ENCODE measurements at regions not wholly inside any gene's neighbourhood (a gene's known extent, or its start where the extent isn't known, plus 50 kb on each side); places are given as distances from the start of the nearest gene placed in this dataset.

- no peaks in the 10 kb centered on the region for H3K9me3 ChIP-seq (replicated peaks; ENCODE audit: insufficient read depth, low read length)
- no peaks in the 10 kb centered on the region for H3K27me3 ChIP-seq (replicated peaks; ENCODE audit: insufficient read depth, low read length)
- no peak for DNase-seq
- no peaks in the 10 kb centered on the region for H3F3A ChIP-seq (ENCODE audit: insufficient read depth, low read length)
- H3K9me2 ChIP-seq (replicated peaks; ENCODE audit: insufficient read depth, low read length), result no peaks in the 10 kb centered on the region
- TF ChIP-seq EZH2phosphoT487 (IDR thresholded peaks at IDR 0.05; ENCODE audit: low read length) (no peak), EZH2 (optimal IDR thresholded peaks at IDR 0.05; ENCODE audit: low read depth, low read length) (no peak)
- TF ChIP-seq, protein P1, sequence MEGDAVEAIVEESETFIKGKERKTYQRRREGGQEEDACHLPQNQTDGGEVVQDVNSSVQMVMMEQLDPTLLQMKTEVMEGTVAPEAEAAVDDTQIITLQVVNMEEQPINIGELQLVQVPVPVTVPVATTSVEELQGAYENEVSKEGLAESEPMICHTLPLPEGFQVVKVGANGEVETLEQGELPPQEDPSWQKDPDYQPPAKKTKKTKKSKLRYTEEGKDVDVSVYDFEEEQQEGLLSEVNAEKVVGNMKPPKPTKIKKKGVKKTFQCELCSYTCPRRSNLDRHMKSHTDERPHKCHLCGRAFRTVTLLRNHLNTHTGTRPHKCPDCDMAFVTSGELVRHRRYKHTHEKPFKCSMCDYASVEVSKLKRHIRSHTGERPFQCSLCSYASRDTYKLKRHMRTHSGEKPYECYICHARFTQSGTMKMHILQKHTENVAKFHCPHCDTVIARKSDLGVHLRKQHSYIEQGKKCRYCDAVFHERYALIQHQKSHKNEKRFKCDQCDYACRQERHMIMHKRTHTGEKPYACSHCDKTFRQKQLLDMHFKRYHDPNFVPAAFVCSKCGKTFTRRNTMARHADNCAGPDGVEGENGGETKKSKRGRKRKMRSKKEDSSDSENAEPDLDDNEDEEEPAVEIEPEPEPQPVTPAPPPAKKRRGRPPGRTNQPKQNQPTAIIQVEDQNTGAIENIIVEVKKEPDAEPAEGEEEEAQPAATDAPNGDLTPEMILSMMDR (IDR thresholded peaks at IDR 0.05; ENCODE audit: low read length), result no peak
- no peak overlapping the region for H3K4me2 ChIP-seq (ENCODE audit: low read depth, low read length)
- no peak overlapping the region for H3K27ac ChIP-seq (ENCODE audit: low read length)
- no peaks in the 10 kb centered on the region for H3K79me2 ChIP-seq (ENCODE audit: low read length)
- H2AFZ ChIP-seq (ENCODE audit: low read length), result no peak overlapping the region
- no peaks in the 10 kb centered on the region for H3K4me1 ChIP-seq (ENCODE audit: low read length)
- no peak overlapping the region for H3K4me3 ChIP-seq (ENCODE audit: low read length)
- H4K20me1 ChIP-seq (ENCODE audit: insufficient read depth, low read length), result no peaks in the 10 kb centered on the region
- H3K36me3 ChIP-seq (replicated peaks; ENCODE audit: insufficient read depth, low read length), result no peaks in the 10 kb centered on the region
- H3K9ac ChIP-seq (ENCODE audit: low read length), result no peak overlapping the region
Observed at GRCh38 chr12:78696267-78696666, 168.3 kb upstream of the SYT1 start.

DNA sequence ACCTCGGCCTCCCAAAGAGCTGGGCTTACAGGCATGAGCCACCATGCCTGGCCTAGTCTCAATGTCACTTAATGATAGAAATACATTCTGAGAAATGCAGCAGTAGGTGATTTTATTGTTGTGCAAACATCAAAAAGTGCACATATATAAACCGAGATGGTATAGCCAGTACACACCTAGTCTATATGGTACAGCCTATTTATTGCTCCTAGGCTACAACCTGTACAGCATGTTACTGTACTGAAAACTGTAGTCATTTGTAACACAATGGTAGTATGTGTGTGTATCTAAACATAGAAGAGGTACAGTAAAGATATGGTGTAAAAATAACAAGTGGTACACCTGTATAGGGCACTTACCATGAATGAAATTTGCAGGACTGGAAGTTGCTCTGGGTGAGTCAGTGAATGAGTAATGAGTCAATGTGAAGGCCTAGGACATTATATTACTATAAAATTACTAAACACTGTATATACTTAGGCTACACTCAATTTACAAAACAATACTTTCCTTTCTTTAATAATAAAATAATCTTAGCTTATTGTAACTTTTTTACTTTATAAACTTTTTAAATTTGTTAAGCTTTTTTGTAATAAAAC is 166.7 kb upstream of the SYT1 start:
- Histone ChIP-seq H3K4me1 (ENCODE audit: low read length) (no peaks in the 10 kb centered on the region), H2AFZ (ENCODE audit: low read length) (no peak overlapping the region), H3K27me3 (replicated peaks; ENCODE audit: insufficient read depth, low read length) (no peaks in the 10 kb centered on the region), H3F3A (ENCODE audit: insufficient read depth, low read length) (no peaks in the 10 kb centered on the region), H3K9me3 (replicated peaks; ENCODE audit: insufficient read depth, low read length) (no peaks in the 10 kb centered on the region), H3K27ac (ENCODE audit: low read length) (no peak overlapping the region), H3K9me2 (replicated peaks; ENCODE audit: insufficient read depth, low read length) (no peaks in the 10 kb centered on the region), H3K9ac (ENCODE audit: low read length) (no peak overlapping the region), H4K20me1 (ENCODE audit: insufficient read depth, low read length) (no peaks in the 10 kb centered on the region), H3K36me3 (replicated peaks; ENCODE audit: insufficient read depth, low read length) (no peaks in the 10 kb centered on the region), H3K4me3 (ENCODE audit: low read length) (no peak overlapping the region), H3K79me2 (ENCODE audit: low read length) (no peaks in the 10 kb centered on the region), H3K4me2 (ENCODE audit: low read depth, low read length) (no peak overlapping the region)
- DNase-seq, result no peak
- TF ChIP-seq EZH2 (optimal IDR thresholded peaks at IDR 0.05; ENCODE audit: low read depth, low read length) (no peak), EZH2phosphoT487 (IDR thresholded peaks at IDR 0.05; ENCODE audit: low read length) (no peak)
- TF ChIP-seq, protein P1 (IDR thresholded peaks at IDR 0.05; ENCODE audit: low read length), result no peak

DNA sequence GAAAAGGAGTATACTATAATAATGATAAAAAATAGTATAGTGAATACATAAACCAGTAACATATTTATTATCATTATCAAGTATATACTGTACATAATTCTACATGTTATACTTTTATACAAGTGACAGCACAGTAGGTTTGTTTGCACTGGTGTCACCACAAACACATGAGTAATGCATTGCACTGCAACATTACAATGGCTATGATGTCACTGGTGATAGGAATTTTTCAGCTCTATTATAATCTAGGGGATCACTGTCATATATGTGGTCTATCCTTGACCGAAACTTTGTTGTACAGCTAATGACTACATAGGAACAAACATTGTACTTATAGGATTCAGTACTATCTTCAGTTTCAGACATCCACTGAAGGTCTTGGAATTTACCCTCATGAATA is 165.8 kb upstream of the SYT1 start:
- H3K27ac ChIP-seq (ENCODE audit: low read length), result no peak overlapping the region
- H3K9me3 ChIP-seq (replicated peaks; ENCODE audit: insufficient read depth, low read length), result no peaks in the 10 kb centered on the region
- no peaks in the 10 kb centered on the region for H3F3A ChIP-seq (ENCODE audit: insufficient read depth, low read length)
- H3K79me2 ChIP-seq (ENCODE audit: low read length), result no peaks in the 10 kb centered on the region
- TF ChIP-seq EZH2phosphoT487 (IDR thresholded peaks at IDR 0.05; ENCODE audit: low read length), result no peak
- TF ChIP-seq, protein P1 (IDR thresholded peaks at IDR 0.05; ENCODE audit: low read length), result no peak
- TF ChIP-seq EZH2 (optimal IDR thresholded peaks at IDR 0.05; ENCODE audit: low read depth, low read length), result no peak
- no peak overlapping the region for H3K4me3 ChIP-seq (ENCODE audit: low read length)
- DNase-seq, result no peak
- H3K4me1 ChIP-seq (ENCODE audit: low read length), result no peaks in the 10 kb centered on the region
- H3K9me2 ChIP-seq (replicated peaks; ENCODE audit: insufficient read depth, low read length), result no peaks in the 10 kb centered on the region
- H3K36me3 ChIP-seq (replicated peaks; ENCODE audit: insufficient read depth, low read length), result no peaks in the 10 kb centered on the region
- no peaks in the 10 kb centered on the region for H4K20me1 ChIP-seq (ENCODE audit: insufficient read depth, low read length)
- no peak overlapping the region for H3K4me2 ChIP-seq (ENCODE audit: low read depth, low read length)
- H3K27me3 ChIP-seq (replicated peaks; ENCODE audit: insufficient read depth, low read length), result no peaks in the 10 kb centered on the region
- H3K9ac ChIP-seq (ENCODE audit: low read length), result no peak overlapping the region
- H2AFZ ChIP-seq (ENCODE audit: low read length), result no peak overlapping the region
